Activated T-helper 2 cell treated with anti-CD3 and anti-CD28 coated beads, Interferon-gamma antibody, Interleukin-2, Interleukin-4, amounts not matched to agents 10 μg/mL and 5 μg/mL and 100 μg/mL, durations not matched to agents 14 hours and 24 hours and 36 hours (primary cell): ENCODE measurements at regions not wholly inside any gene's neighbourhood (a gene's known extent, or its start where the extent isn't known, plus 50 kb on each side); places are given as distances from the start of the nearest gene placed in this dataset.

Experiments used
- DNase-seq: peaks from one replicate; pipeline ENCODE4 v3.0.0; 2021; ENCODE audit warnings: low spot score
- H3K27ac Mint-ChIP-seq: one replicate; pipeline ENCODE4 v1.8.0; 2021; ENCODE audit warnings: mixed read lengths
- H3K27me3 Mint-ChIP-seq: one replicate; pipeline ENCODE4 v1.8.0; 2021; ENCODE audit warnings: low read depth, mixed read lengths
- H3K36me3 Mint-ChIP-seq: one replicate; pipeline ENCODE4 v1.8.0; 2021; ENCODE audit warnings: low read depth, mixed read lengths
- H3K4me1 Mint-ChIP-seq: one replicate; pipeline ENCODE4 v1.8.0; 2021; ENCODE audit warnings: low read depth, mixed read lengths
- H3K4me3 Mint-ChIP-seq: one replicate; pipeline ENCODE4 v1.8.0; 2021; ENCODE audit warnings: low read depth, mild to moderate bottlenecking, moderate library complexity, mixed read lengths
- H3K9me3 Mint-ChIP-seq: one replicate; pipeline ENCODE4 v1.8.0; 2021; ENCODE audit warnings: mixed read lengths
- intact Hi-C: fragments of 100-400 bp; cut with micrococcal nuclease; formaldehyde crosslinking; loops from one replicate; pipeline ENCODE4 v1.15.1; 2023

GRCh38 chr11:70734911-70735310 lies 336.6 kb downstream of the CTTN start:
- no peaks in the 10 kb centered on the region for H3K4me1 Mint-ChIP-seq
- H3K36me3 Mint-ChIP-seq, result no peaks in the 10 kb centered on the region
- H3K27me3 Mint-ChIP-seq, result no peaks in the 10 kb centered on the region
- H3K4me3 Mint-ChIP-seq, result no peak overlapping the region
- no peak overlapping the region for H3K27ac Mint-ChIP-seq
- DNase-seq, result no peak
- intact Hi-C loops, result no loop called here
- H3K9me3 Mint-ChIP-seq, result no peaks in the 10 kb centered on the region

GRCh38 chr11:70735976-70736375 lies 337.6 kb downstream of the CTTN start:
- no peak for DNase-seq
- Mint-ChIP-seq H3K27ac (no peak overlapping the region), H3K4me3 (no peak overlapping the region), H3K9me3 (no peaks in the 10 kb centered on the region), H3K27me3 (no peaks in the 10 kb centered on the region), H3K4me1 (no peaks in the 10 kb centered on the region), H3K36me3 (no peaks in the 10 kb centered on the region)
- intact Hi-C loops, result no loop called here

GRCh38 chr11:70736461-70736860 lies 338.1 kb downstream of the CTTN start:
- no peaks in the 10 kb centered on the region for H3K9me3 Mint-ChIP-seq
- H3K27ac Mint-ChIP-seq, result no peak overlapping the region
- no peak for DNase-seq
- intact Hi-C loops, result no loop called here
- no peaks in the 10 kb centered on the region for H3K36me3 Mint-ChIP-seq
- H3K4me1 Mint-ChIP-seq, result no peaks in the 10 kb centered on the region
- H3K27me3 Mint-ChIP-seq, result no peaks in the 10 kb centered on the region
- no peak overlapping the region for H3K4me3 Mint-ChIP-seq

GRCh38 chr11:70736937-70737640 lies 338.8 kb downstream of the CTTN start:
- Mint-ChIP-seq H3K27ac (no peak overlapping the region), H3K4me1 (no peaks in the 10 kb centered on the region), H3K9me3 (no peaks in the 10 kb centered on the region), H3K4me3 (no peak overlapping the region), H3K36me3 (no peaks in the 10 kb centered on the region), H3K27me3 (no peaks in the 10 kb centered on the region)
- no peak for DNase-seq
- intact Hi-C loops, result no loop called here

GRCh38 chr11:70737816-70738630 lies 339.7 kb downstream of the CTTN start:
- no peaks in the 10 kb centered on the region for H3K36me3 Mint-ChIP-seq
- no peak overlapping the region for H3K4me3 Mint-ChIP-seq
- intact Hi-C loops, result no loop called here
- H3K27me3 Mint-ChIP-seq, result peaks cover 1% of the 10 kb centered on the region
- H3K27ac Mint-ChIP-seq, result no peak overlapping the region
- H3K9me3 Mint-ChIP-seq, result no peaks in the 10 kb centered on the region
- DNase-seq, result no peak
- H3K4me1 Mint-ChIP-seq, result no peaks in the 10 kb centered on the region

- H3K9me3 Mint-ChIP-seq, result no peaks in the 10 kb centered on the region
- DNase-seq, result no peak
- H3K4me1 Mint-ChIP-seq, result no peaks in the 10 kb centered on the region
- H3K27ac Mint-ChIP-seq, result no peak overlapping the region
- peaks cover 1% of the 10 kb centered on the region for H3K27me3 Mint-ChIP-seq
- H3K4me3 Mint-ChIP-seq, result no peak overlapping the region
- no peaks in the 10 kb centered on the region for H3K36me3 Mint-ChIP-seq
- intact Hi-C loops, result no loop called here
Observed at GRCh38 chr11:70738661-70739060, 340.3 kb downstream of the CTTN start.

- Mint-ChIP-seq H3K36me3 (no peaks in the 10 kb centered on the region), H3K4me1 (no peaks in the 10 kb centered on the region), H3K27ac (no peak overlapping the region), H3K9me3 (no peaks in the 10 kb centered on the region), H3K4me3 (no peak overlapping the region), H3K27me3 (peaks cover 1% of the 10 kb centered on the region)
- intact Hi-C loops, result no loop called here
- DNase-seq, result no peak
Observed at GRCh38 chr11:70739091-70739490, 340.8 kb downstream of the CTTN start.

- H3K27me3 Mint-ChIP-seq, result peaks cover 1% of the 10 kb centered on the region
- no peaks in the 10 kb centered on the region for H3K36me3 Mint-ChIP-seq
- no peak overlapping the region for H3K4me3 Mint-ChIP-seq
- no peaks in the 10 kb centered on the region for H3K4me1 Mint-ChIP-seq
- DNase-seq, result no peak
- no peaks in the 10 kb centered on the region for H3K9me3 Mint-ChIP-seq
- no peak overlapping the region for H3K27ac Mint-ChIP-seq
- intact Hi-C loops, result no loop called here
Observed at GRCh38 chr11:70739811-70740487, 341.6 kb downstream of the CTTN start.

GRCh38 chr11:70740488-70740851 lies 342.1 kb downstream of the CTTN start:
- no peaks in the 10 kb centered on the region for H3K9me3 Mint-ChIP-seq
- no peaks in the 10 kb centered on the region for H3K36me3 Mint-ChIP-seq
- peaks cover 1% of the 10 kb centered on the region for H3K27me3 Mint-ChIP-seq
- H3K4me3 Mint-ChIP-seq, result no peak overlapping the region
- DNase-seq, result no peak
- no peaks in the 10 kb centered on the region for H3K4me1 Mint-ChIP-seq
- intact Hi-C loops, result no loop called here
- H3K27ac Mint-ChIP-seq, result no peak overlapping the region

GRCh38 chr11:70741085-70741484 lies 342.8 kb downstream of the CTTN start:
- intact Hi-C loops, result no loop called here
- H3K4me3 Mint-ChIP-seq, result no peak overlapping the region
- no peaks in the 10 kb centered on the region for H3K4me1 Mint-ChIP-seq
- DNase-seq, result no peak
- peaks cover 1% of the 10 kb centered on the region for H3K27me3 Mint-ChIP-seq
- H3K27ac Mint-ChIP-seq, result no peak overlapping the region
- no peaks in the 10 kb centered on the region for H3K9me3 Mint-ChIP-seq
- H3K36me3 Mint-ChIP-seq, result no peaks in the 10 kb centered on the region

GRCh38 chr11:70742553-70743291 lies 344.4 kb downstream of the CTTN start:
- intact Hi-C loops, result no loop called here
- H3K4me1 Mint-ChIP-seq, result no peaks in the 10 kb centered on the region
- no peaks in the 10 kb centered on the region for H3K36me3 Mint-ChIP-seq
- no peak for DNase-seq
- no peaks in the 10 kb centered on the region for H3K9me3 Mint-ChIP-seq
- H3K27me3 Mint-ChIP-seq, result peaks cover 1% of the 10 kb centered on the region
- no peak overlapping the region for H3K4me3 Mint-ChIP-seq
- H3K27ac Mint-ChIP-seq, result no peak overlapping the region

GRCh38 chr11:70743329-70743728 lies 345.0 kb downstream of the CTTN start:
- Mint-ChIP-seq H3K4me3 (no peak overlapping the region), H3K27me3 (peaks cover 1% of the 10 kb centered on the region), H3K27ac (no peak overlapping the region), H3K36me3 (no peaks in the 10 kb centered on the region), H3K4me1 (no peaks in the 10 kb centered on the region), H3K9me3 (no peaks in the 10 kb centered on the region)
- intact Hi-C loops, result no loop called here
- DNase-seq, result no peak
